ENCODE measurements at regions not wholly inside any gene's neighbourhood (a gene's known extent, or its start where the extent isn't known, plus 50 kb on each side); places are given as distances from the start of the nearest gene placed in this dataset.

DNA sequence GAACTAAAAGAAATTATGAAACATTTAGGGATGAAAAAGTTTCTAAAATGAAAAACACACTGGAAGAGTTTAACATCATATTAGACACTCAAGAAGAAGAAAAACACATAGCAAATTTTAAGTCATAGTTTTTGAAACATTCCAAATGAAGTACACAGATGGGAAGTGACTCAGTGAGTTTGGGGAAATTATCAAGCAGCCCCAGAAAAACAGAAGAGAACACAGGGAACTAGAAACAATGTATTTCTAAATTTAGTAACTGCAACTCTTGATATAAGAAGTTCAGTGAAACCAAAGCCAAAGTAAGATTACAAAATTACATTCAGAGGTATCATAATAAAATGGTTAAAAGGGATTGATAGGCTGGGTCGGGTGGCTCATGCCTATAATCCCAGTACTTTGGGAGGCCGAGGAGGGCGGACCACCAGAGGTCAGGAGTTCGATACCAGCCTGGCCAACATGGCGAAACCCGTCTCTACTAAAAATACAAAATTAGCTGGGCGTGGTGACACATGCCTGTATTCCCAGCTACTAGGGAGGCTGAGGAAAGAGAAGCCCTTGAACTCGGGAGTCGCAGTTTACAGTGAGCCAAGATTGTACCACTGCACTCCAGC, 461.2 kb downstream of the KCTD8 start:
- DNase-seq = no peak
- H3K4me3 ChIP-seq (ENCODE audit: insufficient read depth, low read depth, low read length) = no peak overlapping the region
- H3K36me3 ChIP-seq (replicated peaks; ENCODE audit: control insufficient read depth, insufficient read depth, low read length) = no peaks in the 10 kb centered on the region
- no peaks in the 10 kb centered on the region for H3K27me3 ChIP-seq (ENCODE audit: control insufficient read depth, insufficient read depth, low read length)

- no peak overlapping the region for H3K4me3 ChIP-seq (ENCODE audit: insufficient read depth, low read depth, low read length)
- H3K36me3 ChIP-seq (replicated peaks; ENCODE audit: control insufficient read depth, insufficient read depth, low read length) = no peaks in the 10 kb centered on the region
- no peaks in the 10 kb centered on the region for H3K27me3 ChIP-seq (ENCODE audit: control insufficient read depth, insufficient read depth, low read length)
- DNase-seq = no peak
These were observed 458.1 kb downstream of the KCTD8 start for GRCh38 chr4:43990551-43990950.

DNA sequence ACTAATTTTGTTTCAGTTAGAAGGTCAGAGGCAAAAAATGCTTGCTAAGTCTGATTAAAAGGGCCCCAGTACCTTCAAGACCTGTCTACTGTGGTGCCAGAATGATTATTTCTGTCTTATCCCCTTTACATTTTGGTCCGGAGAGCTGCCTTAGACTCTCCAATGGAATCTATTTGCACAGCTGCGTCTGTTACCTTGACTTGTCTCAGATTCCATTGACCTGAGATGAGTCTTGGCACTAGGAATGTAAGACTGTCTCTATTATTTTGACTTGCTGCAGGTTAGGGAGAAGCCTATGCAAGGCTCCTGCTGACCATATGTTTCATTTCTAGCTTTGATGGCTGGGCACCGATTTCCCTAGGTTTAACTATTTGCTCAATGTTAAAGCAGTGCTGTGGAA, 457.6 kb downstream of the KCTD8 start:
- H3K4me3 ChIP-seq (ENCODE audit: insufficient read depth, low read depth, low read length) = no peak overlapping the region
- no peak for DNase-seq
- H3K27me3 ChIP-seq (ENCODE audit: control insufficient read depth, insufficient read depth, low read length) = no peaks in the 10 kb centered on the region
- H3K36me3 ChIP-seq (replicated peaks; ENCODE audit: control insufficient read depth, insufficient read depth, low read length) = no peaks in the 10 kb centered on the region

- no peaks in the 10 kb centered on the region for H3K36me3 ChIP-seq (replicated peaks; ENCODE audit: control insufficient read depth, insufficient read depth, low read length)
- no peak overlapping the region for H3K4me3 ChIP-seq (ENCODE audit: insufficient read depth, low read depth, low read length)
- DNase-seq = peak; percentile 7
- no peaks in the 10 kb centered on the region for H3K27me3 ChIP-seq (ENCODE audit: control insufficient read depth, insufficient read depth, low read length)
These were observed 456.1 kb downstream of the KCTD8 start for GRCh38 chr4:43992552-43992951.

GRCh38 chr4:43993196-43993902, 455.3 kb downstream of the KCTD8 start:
- DNase-seq = no peak
- Histone ChIP-seq H3K4me3 (ENCODE audit: insufficient read depth, low read depth, low read length) (no peak overlapping the region), H3K27me3 (ENCODE audit: control insufficient read depth, insufficient read depth, low read length) (no peaks in the 10 kb centered on the region), H3K36me3 (replicated peaks; ENCODE audit: control insufficient read depth, insufficient read depth, low read length) (no peaks in the 10 kb centered on the region)

DNA sequence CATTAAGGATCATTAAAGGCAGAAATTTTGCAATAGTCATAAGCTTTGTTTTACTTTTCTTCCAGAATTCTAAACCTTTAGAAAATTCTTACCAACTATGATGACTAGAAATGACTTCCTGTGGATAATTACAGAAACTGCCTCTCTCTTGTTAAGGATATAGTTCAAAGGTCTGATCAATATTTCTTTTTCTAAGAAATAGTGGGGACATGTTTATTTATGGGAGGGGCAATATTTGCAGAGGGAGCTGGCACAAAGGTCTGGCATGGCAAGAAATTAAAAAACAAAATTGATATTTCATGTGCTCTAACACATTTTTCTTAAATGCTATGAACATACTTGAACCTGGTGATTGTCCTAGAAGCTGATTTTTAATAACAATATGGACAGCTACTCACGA, 448.9 kb downstream of the KCTD8 start:
- DNase-seq = no peak
- no peaks in the 10 kb centered on the region for H3K27me3 ChIP-seq (ENCODE audit: control insufficient read depth, insufficient read depth, low read length)
- no peaks in the 10 kb centered on the region for H3K36me3 ChIP-seq (replicated peaks; ENCODE audit: control insufficient read depth, insufficient read depth, low read length)
- no peak overlapping the region for H3K4me3 ChIP-seq (ENCODE audit: insufficient read depth, low read depth, low read length)

DNA sequence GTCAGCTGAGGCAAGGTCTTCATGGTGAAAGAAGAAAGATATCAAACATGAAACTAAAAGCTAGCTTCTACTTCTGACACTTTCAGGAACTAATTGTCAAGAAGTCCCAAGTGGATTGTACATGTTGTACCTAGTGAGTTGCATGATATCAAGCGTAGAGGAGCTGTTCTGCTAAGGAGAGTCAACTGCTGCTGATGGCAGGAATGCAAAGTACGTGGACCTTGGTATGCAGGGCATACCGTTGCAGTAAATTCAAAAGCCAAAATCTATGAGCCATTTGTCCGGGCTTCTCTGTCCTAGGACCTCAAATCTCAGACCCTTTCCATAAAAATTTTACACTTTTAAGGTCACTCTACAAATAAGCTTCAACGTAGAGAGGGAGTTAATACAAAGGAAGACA, 446.2 kb downstream of the KCTD8 start:
- DNase-seq = no peak
- Histone ChIP-seq H3K4me3 (ENCODE audit: insufficient read depth, low read depth, low read length) (no peak overlapping the region), H3K36me3 (replicated peaks; ENCODE audit: control insufficient read depth, insufficient read depth, low read length) (no peaks in the 10 kb centered on the region), H3K27me3 (ENCODE audit: control insufficient read depth, insufficient read depth, low read length) (no peaks in the 10 kb centered on the region)

DNA sequence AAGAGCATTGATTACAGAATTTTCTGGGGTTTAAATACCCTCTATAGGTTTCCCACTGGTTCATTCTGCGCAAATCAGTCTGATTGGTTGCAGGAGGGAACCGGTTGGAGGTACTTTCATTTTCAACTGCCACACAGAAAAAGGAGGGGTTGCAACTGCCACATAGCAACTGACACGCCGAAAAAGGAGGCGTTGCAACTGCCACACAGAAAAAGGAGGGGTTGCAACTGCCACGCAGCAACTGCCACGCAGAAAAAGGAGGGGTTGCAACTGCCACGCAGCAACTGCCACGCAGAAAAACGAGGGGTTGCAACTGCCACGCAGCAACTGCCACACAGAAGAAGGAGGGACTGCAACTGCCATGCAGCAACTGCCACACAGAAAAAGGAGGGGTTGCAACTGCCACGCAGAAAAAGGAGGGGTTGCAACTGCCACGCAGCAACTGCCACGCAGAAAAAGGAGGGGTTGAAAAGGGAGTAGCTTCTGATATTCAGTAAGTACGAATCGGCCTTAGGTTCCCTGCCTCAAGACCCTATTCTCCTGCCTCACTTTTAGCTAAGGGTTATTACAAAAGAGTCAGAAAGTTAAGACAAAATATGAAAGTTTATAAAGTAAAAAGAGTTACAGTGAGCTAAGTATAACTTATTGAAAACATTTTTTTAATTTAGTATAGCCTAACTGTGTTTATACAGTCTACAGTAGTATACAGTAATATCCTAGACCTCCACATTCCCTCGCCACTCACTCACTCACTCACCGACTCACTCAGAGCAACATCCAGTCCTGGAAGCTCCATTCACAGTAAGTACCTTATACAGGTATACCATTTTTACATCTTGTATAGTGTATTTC, 431.8 kb downstream of the KCTD8 start:
- no peaks in the 10 kb centered on the region for H3K36me3 ChIP-seq (replicated peaks; ENCODE audit: control insufficient read depth, insufficient read depth, low read length)
- no peak for DNase-seq
- H3K4me3 ChIP-seq (ENCODE audit: insufficient read depth, low read depth, low read length) = no peak overlapping the region
- H3K27me3 ChIP-seq (ENCODE audit: control insufficient read depth, insufficient read depth, low read length) = no peaks in the 10 kb centered on the region

GRCh38 chr4:44017422-44017739, 431.2 kb downstream of the KCTD8 start:
- Histone ChIP-seq H3K36me3 (replicated peaks; ENCODE audit: control insufficient read depth, insufficient read depth, low read length) (no peaks in the 10 kb centered on the region), H3K27me3 (ENCODE audit: control insufficient read depth, insufficient read depth, low read length) (no peaks in the 10 kb centered on the region), H3K4me3 (ENCODE audit: insufficient read depth, low read depth, low read length) (no peak overlapping the region)
- no peak for DNase-seq

- no peaks in the 10 kb centered on the region for H3K27me3 ChIP-seq (ENCODE audit: control insufficient read depth, insufficient read depth, low read length)
- no peak overlapping the region for H3K4me3 ChIP-seq (ENCODE audit: insufficient read depth, low read depth, low read length)
- no peak for DNase-seq
- H3K36me3 ChIP-seq (replicated peaks; ENCODE audit: control insufficient read depth, insufficient read depth, low read length) = no peaks in the 10 kb centered on the region
These were observed 428.9 kb downstream of the KCTD8 start for GRCh38 chr4:44019721-44020120.

- no peak overlapping the region for H3K4me3 ChIP-seq (ENCODE audit: insufficient read depth, low read depth, low read length)
- no peaks in the 10 kb centered on the region for H3K36me3 ChIP-seq (replicated peaks; ENCODE audit: control insufficient read depth, insufficient read depth, low read length)
- H3K27me3 ChIP-seq (ENCODE audit: control insufficient read depth, insufficient read depth, low read length) = no peaks in the 10 kb centered on the region
- DNase-seq = no peak
These were observed 423.1 kb downstream of the KCTD8 start for GRCh38 chr4:44025376-44026020.

DNA sequence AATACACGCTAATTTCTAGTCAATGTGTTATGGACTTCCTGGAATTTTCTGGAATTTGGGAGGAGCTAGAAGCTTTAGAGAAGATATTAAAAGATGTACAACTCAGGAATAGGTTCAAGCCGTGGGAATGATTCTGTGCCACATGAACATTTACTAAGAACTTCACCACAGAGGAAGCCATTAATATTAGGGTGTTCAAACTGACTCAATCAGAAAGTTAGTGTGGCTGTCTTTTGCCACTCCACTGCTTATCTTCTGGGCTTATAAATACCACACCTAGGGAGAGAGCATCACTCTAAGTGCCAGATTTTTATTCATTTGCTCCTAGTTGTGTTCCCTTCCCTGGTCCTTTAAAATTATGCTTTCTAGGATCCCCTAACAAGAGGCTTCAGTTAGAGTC, 409.8 kb downstream of the KCTD8 start:
- H3K36me3 ChIP-seq (replicated peaks; ENCODE audit: control insufficient read depth, insufficient read depth, low read length) = no peaks in the 10 kb centered on the region
- H3K27me3 ChIP-seq (ENCODE audit: control insufficient read depth, insufficient read depth, low read length) = no peaks in the 10 kb centered on the region
- H3K4me3 ChIP-seq (ENCODE audit: insufficient read depth, low read depth, low read length) = no peak overlapping the region
- no peak for DNase-seq

- DNase-seq = no peak
- H3K36me3 ChIP-seq (replicated peaks; ENCODE audit: control insufficient read depth, insufficient read depth, low read length) = no peaks in the 10 kb centered on the region
- H3K4me3 ChIP-seq (ENCODE audit: insufficient read depth, low read depth, low read length) = no peak overlapping the region
- H3K27me3 ChIP-seq (ENCODE audit: control insufficient read depth, insufficient read depth, low read length) = no peaks in the 10 kb centered on the region
These were observed 402.1 kb downstream of the KCTD8 start for GRCh38 chr4:44046491-44046890.

DNA sequence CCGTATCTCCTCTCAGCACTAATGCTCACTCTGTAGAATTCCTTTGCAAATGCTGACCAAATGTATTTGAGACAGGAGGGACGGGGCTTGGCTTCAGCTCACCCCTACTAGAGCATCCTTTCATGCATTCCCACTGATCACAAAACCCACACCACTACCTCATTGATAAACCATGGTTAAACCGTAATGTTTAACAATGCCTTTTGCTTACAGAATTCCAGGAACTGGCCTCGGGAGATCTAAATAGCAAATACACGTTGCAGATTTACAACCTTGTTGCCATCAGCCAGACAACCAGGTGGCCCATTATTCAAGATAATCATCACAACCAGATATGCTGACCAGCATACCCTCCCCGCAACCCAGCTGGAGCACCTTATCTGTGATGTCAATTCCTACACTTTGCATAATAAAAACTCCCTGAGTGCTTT, 391.9 kb downstream of the KCTD8 start:
- DNase-seq = peak; percentile 40
- H3K27me3 ChIP-seq (ENCODE audit: control insufficient read depth, insufficient read depth, low read length) = no peaks in the 10 kb centered on the region
- H3K36me3 ChIP-seq (replicated peaks; ENCODE audit: control insufficient read depth, insufficient read depth, low read length) = no peaks in the 10 kb centered on the region; the same call in none of the 2 replicates
- H3K4me3 ChIP-seq (ENCODE audit: insufficient read depth, low read depth, low read length) = no peak overlapping the region

- H3K4me3 ChIP-seq (ENCODE audit: insufficient read depth, low read depth, low read length) = no peak overlapping the region
- DNase-seq = no peak
- no peaks in the 10 kb centered on the region for H3K27me3 ChIP-seq (ENCODE audit: control insufficient read depth, insufficient read depth, low read length)
- no peaks in the 10 kb centered on the region for H3K36me3 ChIP-seq (replicated peaks; ENCODE audit: control insufficient read depth, insufficient read depth, low read length)
These were observed 377.8 kb downstream of the KCTD8 start for GRCh38 chr4:44070843-44071242.

Measured in H7 (cell line).